Progenitor cell of endocrine pancreas (in vitro differentiated cells): ENCODE measurements at regions not wholly inside any gene's neighbourhood (a gene's known extent, or its start where the extent isn't known, plus 50 kb on each side); places are given as distances from the start of the nearest gene placed in this dataset.
A peak's percentile ranks its signal among the peaks of the same experiment; 100 is the strongest.

Experiments
- DNase-seq: peaks from one replicate; pipeline ENCODE4 v3.0.0; 2021; ENCODE audit warnings: low spot score; ENCODE audit not compliant: unreplicated experiment
- H3K27ac Mint-ChIP-seq: 2 replicates; pipeline ENCODE4 v1.8.0; 2021; ENCODE audit warnings: mild to moderate bottlenecking, moderate library complexity, mixed read lengths
- H3K27me3 Mint-ChIP-seq: 2 replicates; pipeline ENCODE4 v1.8.0; 2021; ENCODE audit warnings: mixed read lengths
- H3K36me3 Mint-ChIP-seq: 2 replicates; pipeline ENCODE4 v1.8.0; 2022; ENCODE audit warnings: mixed read lengths; ENCODE audit not compliant: insufficient read depth
- H3K4me1 Mint-ChIP-seq: 2 replicates; pipeline ENCODE4 v1.8.0; 2021; ENCODE audit warnings: low read depth, mixed read lengths
- H3K4me3 Mint-ChIP-seq: 2 replicates; pipeline ENCODE4 v1.8.0; 2021; ENCODE audit warnings: low read depth, mild to moderate bottlenecking, moderate library complexity, mixed read lengths
- H3K9me3 Mint-ChIP-seq: 2 replicates; pipeline ENCODE4 v1.8.0; 2021; ENCODE audit warnings: low read depth, mixed read lengths
- CTCF ChIP-seq: fragments of 200-600 bp; sonication (generic); IDR thresholded peaks from one replicate; pipeline ENCODE4 v1.5.0; 2021; ENCODE audit warnings: antibody characterized with exemption, mild to moderate bottlenecking; ENCODE audit not compliant: unreplicated experiment

GRCh38 chr21:29470397-29470796 lies 171.7 kb downstream of the BACH1 start:
- Mint-ChIP-seq H3K27me3 (no peaks in the 10 kb centered on the region), H3K36me3 (peaks cover 1% of the 10 kb centered on the region), H3K9me3 (no peaks in the 10 kb centered on the region), H3K4me3 (no peak overlapping the region), H3K4me1 (peaks cover 10% of the 10 kb centered on the region), H3K27ac (no peak overlapping the region)
- no peak for TF ChIP-seq CTCF
- DNase-seq, result no peak

GRCh38 chr21:29473808-29474207 lies 175.1 kb downstream of the BACH1 start:
- no peaks in the 10 kb centered on the region for H3K9me3 Mint-ChIP-seq
- no peak overlapping the region for H3K4me3 Mint-ChIP-seq
- peaks cover 22% of the 10 kb centered on the region for H3K4me1 Mint-ChIP-seq
- no peak overlapping the region for H3K27ac Mint-ChIP-seq
- no peaks in the 10 kb centered on the region for H3K27me3 Mint-ChIP-seq
- DNase-seq, result no peak
- TF ChIP-seq CTCF, result no peak
- H3K36me3 Mint-ChIP-seq, result peaks cover 1% of the 10 kb centered on the region

GRCh38 chr21:29475329-29475728 lies 176.6 kb downstream of the BACH1 start:
- Mint-ChIP-seq H3K9me3 (no peaks in the 10 kb centered on the region), H3K36me3 (peaks cover 1% of the 10 kb centered on the region), H3K27ac (no peak overlapping the region), H3K27me3 (no peaks in the 10 kb centered on the region), H3K4me1 (peaks cover 20% of the 10 kb centered on the region), H3K4me3 (no peak overlapping the region)
- TF ChIP-seq CTCF, result no peak
- no peak for DNase-seq

GRCh38 chr21:29477347-29477746 lies 178.6 kb downstream of the BACH1 start:
- H3K36me3 Mint-ChIP-seq, result peaks cover 1% of the 10 kb centered on the region
- TF ChIP-seq CTCF, result no peak
- H3K9me3 Mint-ChIP-seq, result no peaks in the 10 kb centered on the region
- H3K4me1 Mint-ChIP-seq, result peaks cover 12% of the 10 kb centered on the region
- no peak for DNase-seq
- no peak overlapping the region for H3K4me3 Mint-ChIP-seq
- no peaks in the 10 kb centered on the region for H3K27me3 Mint-ChIP-seq
- H3K27ac Mint-ChIP-seq, result peak overlapping the region; percentile 50

GRCh38 chr21:29477941-29478340 lies 179.2 kb downstream of the BACH1 start:
- DNase-seq, result no peak
- Mint-ChIP-seq H3K36me3 (peaks cover 1% of the 10 kb centered on the region), H3K4me3 (no peak overlapping the region), H3K27me3 (no peaks in the 10 kb centered on the region), H3K9me3 (peaks cover 2% of the 10 kb centered on the region), H3K27ac (peak overlapping the region; percentile 50), H3K4me1 (peaks cover 12% of the 10 kb centered on the region)
- TF ChIP-seq CTCF, result no peak
